ENCODE measurements at regions not wholly inside any gene's neighbourhood (a gene's known extent, or its start where the extent isn't known, plus 50 kb on each side); places are given as distances from the start of the nearest gene placed in this dataset.

- POLR2A ChIA-PET, result no interaction called here
- CTCF ChIA-PET (ENCODE audit: low intra/inter-chr PET ratio, low total read pairs), result no interaction called here
Measured at GRCh38 chr2:6499691-6500090, 366.0 kb downstream of the CMPK2 start.

GRCh38 chr2:6506361-6506794 lies 359.3 kb downstream of the CMPK2 start:
- H3K27me3 ChIP-seq (ENCODE audit: control insufficient read depth in 1 of 2, insufficient read depth in 2 of 2, low read length in 2 of 2), result no peaks in the 10 kb centered on the region; a peak in 1 of 5 replicates
- H3K4me2 ChIP-seq (ENCODE audit: low read depth, low read length), result no peak overlapping the region
- TF ChIP-seq ETV5 (CRISPR knock-in tag; IDR thresholded peaks at IDR 0.05; ENCODE audit: borderline replicate concordance) (no peak), ETV6 (CRISPR knock-in tag; conservative IDR thresholded peaks at IDR 0.05) (no peak), ZNF740 (CRISPR knock-in tag; IDR thresholded peaks at IDR 0.05) (no peak), ZSCAN12 (CRISPR knock-in tag; IDR thresholded peaks at IDR 0.05) (no peak), SRSF1 (optimal IDR thresholded peaks at IDR 0.05; ENCODE audit: low read depth, low read length) (no peak), ZNF10 (CRISPR knock-in tag; IDR thresholded peaks at IDR 0.05; ENCODE audit: borderline replicate concordance, low read depth) (no peak), ZMYM3 (CRISPR knock-in tag; IDR thresholded peaks at IDR 0.05) (no peak), ZNF33A (CRISPR knock-in tag; IDR thresholded peaks at IDR 0.05; ENCODE audit: borderline replicate concordance) (no peak)
- POLR2A ChIA-PET, result no interaction called here
- no peaks in the 10 kb centered on the region for H3K36me3 ChIP-seq (replicated peaks in 1 of 2; ENCODE audit: control insufficient read depth in 1 of 2, insufficient read depth in 2 of 2, low read length in 2 of 2)
- intact Hi-C loops (cut with micrococcal nuclease; ENCODE audit: unreplicated experiment), result no loop called here
- DNase-seq (ENCODE audit: low spot score) (no peak), ATAC-seq (no peak), FAIRE-seq (no peak)
- no TSS peak for BruUV-seq (replicated peaks)
- no peak overlapping the region for H3K27ac ChIP-seq (ENCODE audit: extremely low read length, insufficient read depth, low read length)
- 2% methylated on average over 6 of the region's 6 CpGs for WGBS (ENCODE audit: low lambda C conversion rate)
- CTCF ChIA-PET (ENCODE audit: low intra/inter-chr PET ratio, low total read pairs), result no interaction called here
- no peaks in the 10 kb centered on the region for H3K4me1 ChIP-seq (ENCODE audit: insufficient read depth, low read length)
- no peak overlapping the region for H3K9ac ChIP-seq (ENCODE audit: insufficient read depth, low read depth, low read length)
- in situ Hi-C loops (cut with HindIII; ENCODE audit: extremely low pct_ligation_motif_present, low pct_unique_long_range_greater_than_20kb), result no loop called here
- H3K9me3 ChIP-seq (ENCODE audit: low read length), result no peaks in the 10 kb centered on the region
- H4K20me1 ChIP-seq (ENCODE audit: insufficient read depth, low read length), result no peaks in the 10 kb centered on the region
- no peaks in the 10 kb centered on the region for H3K79me2 ChIP-seq (ENCODE audit: insufficient read depth, low read length)
- no peak overlapping the region for H2AFZ ChIP-seq (ENCODE audit: low read length)
- H3K4me3 ChIP-seq (replicated peaks in 1 of 3; ENCODE audit: insufficient read depth in 1 of 3, low read depth in 2 of 3, low read length in 3 of 3), result no peak overlapping the region

More at GRCh38 chr2:6499691-6500090, 366.0 kb downstream of the CMPK2 start:
- no peak for TF ChIP-seq SSRP1 (CRISPR knock-in tag; IDR thresholded peaks at IDR 0.05)
- no peaks in the 10 kb centered on the region for H4K20me1 ChIP-seq (ENCODE audit: insufficient read depth, low read length)
- H3K36me3 ChIP-seq (replicated peaks in 1 of 2; ENCODE audit: control insufficient read depth in 1 of 2, insufficient read depth in 2 of 2, low read length in 2 of 2), result no peaks in the 10 kb centered on the region
- 1% methylated on average over 2 of the region's 2 CpGs for WGBS (ENCODE audit: low lambda C conversion rate)
- H3K27me3 ChIP-seq (ENCODE audit: control insufficient read depth in 1 of 2, insufficient read depth in 2 of 2, low read length in 2 of 2), result peaks cover 0 to 3% of the 10 kb centered on the region in 2 experiments; a peak in 1 of 5 replicates
- H3K9me3 ChIP-seq (ENCODE audit: low read length), result no peaks in the 10 kb centered on the region
- no peak overlapping the region for H2AFZ ChIP-seq (ENCODE audit: low read length)
- no TSS peak for BruUV-seq (replicated peaks)
- H3K4me2 ChIP-seq (ENCODE audit: low read depth, low read length), result no peak overlapping the region
- intact Hi-C loops (cut with micrococcal nuclease; ENCODE audit: unreplicated experiment) (no loop called here), in situ Hi-C loops (cut with HindIII; ENCODE audit: extremely low pct_ligation_motif_present, low pct_unique_long_range_greater_than_20kb) (no loop called here)
- DNase-seq (ENCODE audit: low spot score), result no peak
- H3K4me1 ChIP-seq (ENCODE audit: insufficient read depth, low read length), result no peaks in the 10 kb centered on the region
- no peak for ATAC-seq
- no peaks in the 10 kb centered on the region for H3K79me2 ChIP-seq (ENCODE audit: insufficient read depth, low read length)
- no peak overlapping the region for H3K9ac ChIP-seq (ENCODE audit: insufficient read depth, low read depth, low read length)
- FAIRE-seq, result no peak
- H3K27ac ChIP-seq (ENCODE audit: extremely low read length, insufficient read depth, low read length), result no peak overlapping the region
- no peak overlapping the region for H3K4me3 ChIP-seq (replicated peaks in 1 of 3; ENCODE audit: insufficient read depth in 1 of 3, low read depth in 2 of 3, low read length in 3 of 3)

Data from HepG2 (cell line).